ENCODE measurements at regions not wholly inside any gene's neighbourhood (a gene's known extent, or its start where the extent isn't known, plus 50 kb on each side); places are given as distances from the start of the nearest gene placed in this dataset.

- DNase-seq (ENCODE audit: low spot score), result no peak
Observed at GRCh38 chr18:51933903-51934302, 406.1 kb upstream of the DCC start.

GRCh38 chr18:51936115-51936514 lies 403.9 kb upstream of the DCC start:
- no peak for DNase-seq (ENCODE audit: low spot score)

GRCh38 chr18:51941999-51942398 lies 398.0 kb upstream of the DCC start:
- DNase-seq (ENCODE audit: low spot score), result no peak

GRCh38 chr18:51943281-51943680 lies 396.7 kb upstream of the DCC start:
- no peak for DNase-seq (ENCODE audit: low spot score)

GRCh38 chr18:51946946-51947345 lies 393.1 kb upstream of the DCC start:
- DNase-seq (ENCODE audit: low spot score), result no peak

GRCh38 chr18:51952844-51953243 lies 387.2 kb upstream of the DCC start:
- DNase-seq (ENCODE audit: low spot score), result no peak

- DNase-seq (ENCODE audit: low spot score), result no peak
Observed at GRCh38 chr18:51953521-51953920, 386.5 kb upstream of the DCC start.

- DNase-seq (ENCODE audit: low spot score), result no peak
Observed at GRCh38 chr18:51955136-51955535, 384.9 kb upstream of the DCC start.

GRCh38 chr18:51957001-51957400 lies 383.0 kb upstream of the DCC start:
- no peak for DNase-seq (ENCODE audit: low spot score)

- DNase-seq (ENCODE audit: low spot score), result no peak
Observed at GRCh38 chr18:51980101-51980500, 359.9 kb upstream of the DCC start.

GRCh38 chr18:51988277-51988676 lies 351.7 kb upstream of the DCC start:
- DNase-seq (ENCODE audit: low spot score), result no peak

GRCh38 chr18:51997129-51997528 lies 342.9 kb upstream of the DCC start:
- no peak for DNase-seq (ENCODE audit: low spot score)

GRCh38 chr18:51998066-51998465 lies 341.9 kb upstream of the DCC start:
- no peak for DNase-seq (ENCODE audit: low spot score)

- DNase-seq (ENCODE audit: low spot score), result no peak
Observed at GRCh38 chr18:51998711-51999110, 341.3 kb upstream of the DCC start.

GRCh38 chr18:51999351-51999750 lies 340.6 kb upstream of the DCC start:
- no peak for DNase-seq (ENCODE audit: low spot score)

GRCh38 chr18:52000435-52000834 lies 339.6 kb upstream of the DCC start:
- DNase-seq (ENCODE audit: low spot score), result no peak

GRCh38 chr18:52001106-52001505 lies 338.9 kb upstream of the DCC start:
- DNase-seq (ENCODE audit: low spot score), result no peak

GRCh38 chr18:52002600-52002999 lies 337.4 kb upstream of the DCC start:
- DNase-seq (ENCODE audit: low spot score), result no peak

GRCh38 chr18:52007105-52007504 lies 332.9 kb upstream of the DCC start:
- no peak for DNase-seq (ENCODE audit: low spot score)

GRCh38 chr18:52008330-52008729 lies 331.7 kb upstream of the DCC start:
- DNase-seq (ENCODE audit: low spot score), result no peak

GRCh38 chr18:52008736-52009135 lies 331.3 kb upstream of the DCC start:
- no peak for DNase-seq (ENCODE audit: low spot score)

- DNase-seq (ENCODE audit: low spot score), result no peak
Observed at GRCh38 chr18:52009958-52010357, 330.0 kb upstream of the DCC start.

GRCh38 chr18:52045946-52046675 lies 293.9 kb upstream of the DCC start:
- no peak for DNase-seq (ENCODE audit: low spot score)

GRCh38 chr18:52046842-52047241 lies 293.2 kb upstream of the DCC start:
- no peak for DNase-seq (ENCODE audit: low spot score)

GRCh38 chr18:52054324-52054723 lies 285.7 kb upstream of the DCC start:
- no peak for DNase-seq (ENCODE audit: low spot score)

Data from CD4-positive, alpha-beta T cell treated with Interleukin-15 for 4 hours (primary cell).